ENCODE measurements at regions not wholly inside any gene's neighbourhood (a gene's known extent, or its start where the extent isn't known, plus 50 kb on each side); places are given as distances from the start of the nearest gene placed in this dataset.

- TF ChIP-seq POLR2AphosphoS5 (IDR thresholded peaks at IDR 0.05), result no peak
- no peak for TF ChIP-seq CTCF (IDR thresholded peaks at IDR 0.05)
- no peak for TF ChIP-seq EP300 (IDR thresholded peaks at IDR 0.05; ENCODE audit: low read depth)
- no peak for TF ChIP-seq POLR2A (IDR thresholded peaks at IDR 0.05)
Observed at GRCh38 chr10:29828440-29828894, 193.7 kb upstream of the SVIL start.
